ENCODE measurements at regions not wholly inside any gene's neighbourhood (a gene's known extent, or its start where the extent isn't known, plus 50 kb on each side); places are given as distances from the start of the nearest gene placed in this dataset.

DNA sequence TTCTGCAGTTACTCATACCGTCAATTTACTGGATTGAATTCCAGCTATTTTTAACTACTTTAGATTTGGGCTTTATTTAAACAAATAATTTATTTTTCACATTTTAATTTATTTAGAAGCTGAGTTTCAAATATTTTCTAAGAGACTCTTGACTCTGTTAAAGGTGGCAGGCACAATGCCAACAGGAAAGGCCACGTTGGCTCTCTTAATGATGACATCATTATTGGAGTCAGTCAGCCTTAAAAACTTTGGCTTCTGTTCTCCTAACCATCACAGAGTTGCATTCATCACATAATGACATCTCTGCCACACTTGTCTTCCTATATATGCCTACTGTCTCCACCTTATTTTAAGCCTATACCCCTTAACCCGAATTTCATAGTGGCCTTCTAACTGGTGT, 172.3 kb upstream of the PLPPR1 start:
- H3K9me3 ChIP-seq = no peaks in the 10 kb centered on the region
- no peaks in the 10 kb centered on the region for H3K27me3 ChIP-seq
- WGBS, 2 donors = 32 to 33% methylated on average over 3 of the region's 3 CpGs
- peak; percentile 46 to 50 for DNase-seq
- no peaks in the 10 kb centered on the region for H3K36me3 ChIP-seq
- H3K27ac ChIP-seq = no peak overlapping the region
- H3K4me3 ChIP-seq (replicated peaks in 1 of 3) = no peak overlapping the region
- peaks cover 0 to 5% of the 10 kb centered on the region in 2 donors for H3K4me1 ChIP-seq
- no peak for TF ChIP-seq POLR2A (IDR thresholded peaks at IDR 0.05)
- TF ChIP-seq, protein P1, sequence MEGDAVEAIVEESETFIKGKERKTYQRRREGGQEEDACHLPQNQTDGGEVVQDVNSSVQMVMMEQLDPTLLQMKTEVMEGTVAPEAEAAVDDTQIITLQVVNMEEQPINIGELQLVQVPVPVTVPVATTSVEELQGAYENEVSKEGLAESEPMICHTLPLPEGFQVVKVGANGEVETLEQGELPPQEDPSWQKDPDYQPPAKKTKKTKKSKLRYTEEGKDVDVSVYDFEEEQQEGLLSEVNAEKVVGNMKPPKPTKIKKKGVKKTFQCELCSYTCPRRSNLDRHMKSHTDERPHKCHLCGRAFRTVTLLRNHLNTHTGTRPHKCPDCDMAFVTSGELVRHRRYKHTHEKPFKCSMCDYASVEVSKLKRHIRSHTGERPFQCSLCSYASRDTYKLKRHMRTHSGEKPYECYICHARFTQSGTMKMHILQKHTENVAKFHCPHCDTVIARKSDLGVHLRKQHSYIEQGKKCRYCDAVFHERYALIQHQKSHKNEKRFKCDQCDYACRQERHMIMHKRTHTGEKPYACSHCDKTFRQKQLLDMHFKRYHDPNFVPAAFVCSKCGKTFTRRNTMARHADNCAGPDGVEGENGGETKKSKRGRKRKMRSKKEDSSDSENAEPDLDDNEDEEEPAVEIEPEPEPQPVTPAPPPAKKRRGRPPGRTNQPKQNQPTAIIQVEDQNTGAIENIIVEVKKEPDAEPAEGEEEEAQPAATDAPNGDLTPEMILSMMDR (IDR thresholded peaks at IDR 0.05) = no peak
- intact Hi-C loops (cut with DNase I) = no loop called here

DNA sequence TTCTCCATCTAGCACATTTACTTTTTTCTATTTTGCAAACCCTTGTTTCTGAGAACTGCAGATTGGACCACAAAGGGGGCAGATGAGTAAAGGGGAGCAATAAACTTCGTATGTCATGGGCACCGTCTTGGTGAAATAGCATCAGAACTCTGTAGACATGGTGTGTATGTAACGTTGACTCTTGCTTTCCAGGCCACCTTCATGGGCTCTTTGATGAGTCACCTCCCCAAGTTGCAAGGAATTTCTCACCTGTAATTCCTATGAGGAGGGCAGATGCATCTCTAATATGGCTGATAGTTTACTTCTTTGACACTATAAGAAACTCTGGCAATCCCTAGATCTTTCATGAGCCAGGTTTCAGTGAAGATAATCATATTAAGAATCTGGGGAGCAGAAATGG, 163.4 kb upstream of the PLPPR1 start:
- 81 to 87% methylated on average over 3 of the region's 3 CpGs for WGBS, 2 donors
- Histone ChIP-seq H3K27me3 (no peaks in the 10 kb centered on the region), H3K4me1 (no peaks in the 10 kb centered on the region), H3K36me3 (no peaks in the 10 kb centered on the region), H3K9me3 (no peaks in the 10 kb centered on the region), H3K27ac (no peak overlapping the region), H3K4me3 (replicated peaks in 1 of 3) (no peak overlapping the region)
- TF ChIP-seq, protein P1 (IDR thresholded peaks at IDR 0.05) = no peak
- TF ChIP-seq POLR2A (IDR thresholded peaks at IDR 0.05) = no peak
- DNase-seq = no peak
- intact Hi-C loops (cut with DNase I) = no loop called here

DNA sequence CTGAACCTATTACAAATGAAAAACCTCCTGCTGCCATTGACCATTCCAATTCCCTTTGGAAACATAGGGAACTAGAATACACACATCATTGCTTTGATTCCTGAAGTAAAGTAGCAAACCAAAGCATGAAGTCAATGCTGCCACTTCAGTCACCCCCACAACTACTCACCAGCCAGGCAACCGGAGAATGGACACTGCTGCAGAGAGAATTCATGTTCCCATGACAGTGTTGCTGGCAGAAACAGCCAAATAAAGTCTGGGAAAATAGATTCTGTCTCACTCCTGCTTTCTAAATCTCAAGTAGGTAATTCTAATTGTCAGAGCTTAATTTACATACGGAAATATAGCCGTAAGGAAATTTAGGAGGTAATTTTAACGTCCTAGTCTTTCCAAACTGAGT, 162.9 kb upstream of the PLPPR1 start:
- TF ChIP-seq, protein P1 (IDR thresholded peaks at IDR 0.05) = no peak
- no peak for TF ChIP-seq POLR2A (IDR thresholded peaks at IDR 0.05)
- WGBS, 2 donors = 66 to 71% methylated on average over 4 of the region's 4 CpGs
- DNase-seq = no peak
- Histone ChIP-seq H3K27ac (no peak overlapping the region), H3K4me3 (replicated peaks in 1 of 3) (no peak overlapping the region), H3K27me3 (no peaks in the 10 kb centered on the region), H3K36me3 (no peaks in the 10 kb centered on the region), H3K9me3 (no peaks in the 10 kb centered on the region), H3K4me1 (no peaks in the 10 kb centered on the region)
- intact Hi-C loops (cut with DNase I) = no loop called here

DNA sequence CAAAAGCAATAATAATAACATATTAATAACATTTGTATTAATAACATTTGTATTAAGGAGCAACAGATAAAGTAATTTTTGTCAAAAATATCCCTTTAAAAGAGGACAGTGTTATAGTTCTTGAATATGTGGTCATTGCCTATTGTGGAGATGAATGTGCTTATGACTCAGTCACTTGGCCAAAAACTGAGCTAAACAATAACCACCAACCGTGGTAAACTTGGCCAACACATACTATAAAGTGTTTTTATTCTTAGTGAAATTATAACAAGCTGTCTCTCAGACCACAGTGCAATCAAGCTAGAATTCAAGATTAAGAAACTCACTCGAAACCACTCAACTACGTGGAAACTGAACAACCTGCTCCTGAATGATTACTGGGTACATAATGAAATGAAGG, 159.2 kb upstream of the PLPPR1 start:
- Histone ChIP-seq H3K4me1 (no peaks in the 10 kb centered on the region), H3K36me3 (no peaks in the 10 kb centered on the region), H3K27me3 (no peaks in the 10 kb centered on the region), H3K9me3 (no peaks in the 10 kb centered on the region), H3K4me3 (replicated peaks in 1 of 3) (no peak overlapping the region), H3K27ac (no peak overlapping the region)
- no peak for DNase-seq
- TF ChIP-seq, protein P1 (IDR thresholded peaks at IDR 0.05) = no peak
- TF ChIP-seq POLR2A (IDR thresholded peaks at IDR 0.05) = no peak
- 59 to 65% methylated on average over 3 of the region's 3 CpGs for WGBS, 2 donors
- intact Hi-C loops (cut with DNase I) = no loop called here

DNA sequence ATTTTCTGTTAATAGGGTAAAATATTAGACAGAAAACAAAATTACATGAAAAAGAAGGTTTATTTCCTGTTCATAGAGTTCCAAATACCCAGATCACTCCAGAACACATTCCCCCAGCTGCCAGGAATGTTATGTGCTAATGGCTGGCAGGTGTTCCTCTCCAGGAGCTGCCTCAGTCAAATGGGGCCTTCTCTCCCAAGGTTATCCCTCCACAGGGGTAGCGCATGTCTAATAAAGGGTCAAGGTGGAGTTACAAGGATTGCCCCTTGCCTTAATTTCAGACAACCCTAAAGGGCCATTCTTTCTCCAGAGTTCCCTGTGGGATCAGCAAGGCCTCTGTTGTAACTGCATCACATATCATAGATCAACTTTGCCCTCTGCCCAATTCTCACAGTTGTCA, 148.6 kb upstream of the PLPPR1 start:
- Histone ChIP-seq H3K4me1 (no peaks in the 10 kb centered on the region), H3K36me3 (no peaks in the 10 kb centered on the region), H3K27ac (no peak overlapping the region), H3K9me3 (no peaks in the 10 kb centered on the region), H3K4me3 (replicated peaks in 1 of 3) (no peak overlapping the region), H3K27me3 (no peaks in the 10 kb centered on the region)
- WGBS, 2 donors = 77 to 100% methylated on average over 1 of the region's 1 CpG
- no peak for TF ChIP-seq POLR2A (IDR thresholded peaks at IDR 0.05)
- TF ChIP-seq, protein P1 (IDR thresholded peaks at IDR 0.05) = no peak
- intact Hi-C loops (cut with DNase I) = no loop called here
- DNase-seq = no peak

Measured in thyroid gland (tissue), 4 donors.